Retinal pigment epithelial cell (primary cell): ENCODE measurements at regions not wholly inside any gene's neighbourhood (a gene's known extent, or its start where the extent isn't known, plus 50 kb on each side); places are given as distances from the start of the nearest gene placed in this dataset.

Experiments used
- DNase-seq: peaks from one replicate; pipeline ENCODE4 v3.0.0-alpha.2; 2010; ENCODE audit warnings: low read depth
- H3K4me3 ChIP-seq: 2 replicates; pipeline ENCODE4 v1.5.1; 2011; ENCODE audit warnings: mild to moderate bottlenecking, low read length, control low read depth, moderate library complexity
- TF ChIP-seq, protein P1 (sequence below): conservative IDR thresholded peaks from 2 replicates; pipeline ENCODE4 v1.5.1; 2011; ENCODE audit warnings: low read depth, low read length, control low read depth, inconsistent platforms

DNA sequence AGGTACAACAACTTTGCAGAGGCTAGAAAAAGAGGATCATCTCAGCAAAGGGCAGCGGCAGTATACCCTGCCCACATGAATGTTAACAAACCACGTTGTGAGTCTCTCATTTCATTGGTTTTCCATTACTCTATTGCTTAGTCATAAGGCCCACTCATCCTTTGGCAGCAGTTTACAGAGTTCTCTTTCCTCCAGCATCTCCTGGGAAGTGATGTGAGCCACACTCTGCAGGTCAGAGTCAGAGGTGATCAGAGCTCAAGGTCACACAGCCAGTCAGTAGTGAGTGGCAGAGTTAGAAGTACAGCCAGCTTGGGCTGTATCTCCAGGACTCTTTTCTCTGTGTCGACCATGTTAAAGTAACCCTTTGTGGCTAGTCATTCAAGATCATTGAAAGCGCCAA, 599.6 kb upstream of the GRAMD2B start:
- no peak for DNase-seq
- TF ChIP-seq, protein P1, sequence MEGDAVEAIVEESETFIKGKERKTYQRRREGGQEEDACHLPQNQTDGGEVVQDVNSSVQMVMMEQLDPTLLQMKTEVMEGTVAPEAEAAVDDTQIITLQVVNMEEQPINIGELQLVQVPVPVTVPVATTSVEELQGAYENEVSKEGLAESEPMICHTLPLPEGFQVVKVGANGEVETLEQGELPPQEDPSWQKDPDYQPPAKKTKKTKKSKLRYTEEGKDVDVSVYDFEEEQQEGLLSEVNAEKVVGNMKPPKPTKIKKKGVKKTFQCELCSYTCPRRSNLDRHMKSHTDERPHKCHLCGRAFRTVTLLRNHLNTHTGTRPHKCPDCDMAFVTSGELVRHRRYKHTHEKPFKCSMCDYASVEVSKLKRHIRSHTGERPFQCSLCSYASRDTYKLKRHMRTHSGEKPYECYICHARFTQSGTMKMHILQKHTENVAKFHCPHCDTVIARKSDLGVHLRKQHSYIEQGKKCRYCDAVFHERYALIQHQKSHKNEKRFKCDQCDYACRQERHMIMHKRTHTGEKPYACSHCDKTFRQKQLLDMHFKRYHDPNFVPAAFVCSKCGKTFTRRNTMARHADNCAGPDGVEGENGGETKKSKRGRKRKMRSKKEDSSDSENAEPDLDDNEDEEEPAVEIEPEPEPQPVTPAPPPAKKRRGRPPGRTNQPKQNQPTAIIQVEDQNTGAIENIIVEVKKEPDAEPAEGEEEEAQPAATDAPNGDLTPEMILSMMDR, result no peak
- no peak overlapping the region for H3K4me3 ChIP-seq

DNA sequence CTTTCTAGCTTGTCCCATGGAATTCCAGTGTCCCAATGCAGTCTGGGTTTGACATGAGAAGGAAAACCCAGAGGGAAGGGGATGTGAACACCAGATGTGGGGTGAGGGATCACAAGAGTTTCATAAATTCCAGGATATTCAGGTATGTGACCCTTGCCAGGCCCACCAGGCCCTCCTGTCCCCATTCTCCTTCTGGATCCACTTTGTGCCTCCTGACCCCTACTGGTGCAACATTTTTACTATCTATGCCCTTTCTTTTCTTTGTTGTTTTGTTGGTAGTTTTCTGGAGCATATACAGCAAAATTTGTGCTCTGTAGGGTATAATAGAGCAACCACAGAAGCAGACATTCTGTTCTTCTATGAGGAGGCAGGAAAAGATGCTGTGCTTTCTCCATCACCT, 597.0 kb upstream of the GRAMD2B start:
- H3K4me3 ChIP-seq, result no peak overlapping the region
- TF ChIP-seq, protein P1, result no peak
- no peak for DNase-seq

DNA sequence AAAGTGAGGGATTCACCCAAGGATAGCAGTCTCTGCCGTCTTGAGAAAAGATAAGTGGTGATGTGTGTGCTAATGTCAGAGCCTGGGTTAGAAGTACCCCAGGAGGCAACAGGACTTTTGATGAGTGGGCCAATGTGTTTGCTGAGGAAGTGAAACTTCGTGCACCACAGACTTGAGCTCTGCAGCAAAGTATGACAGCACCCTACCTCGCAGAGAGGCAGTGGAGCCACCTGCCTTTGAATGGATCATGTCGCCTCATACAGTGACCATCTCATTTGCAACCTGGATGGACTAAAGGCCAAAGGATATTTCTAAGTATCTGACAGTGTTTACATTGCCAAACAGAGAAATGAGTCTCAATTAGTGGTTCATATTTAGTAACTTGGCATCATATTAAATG, 593.9 kb upstream of the GRAMD2B start:
- TF ChIP-seq, protein P1, result no peak
- no peak overlapping the region for H3K4me3 ChIP-seq
- DNase-seq, result no peak

DNA sequence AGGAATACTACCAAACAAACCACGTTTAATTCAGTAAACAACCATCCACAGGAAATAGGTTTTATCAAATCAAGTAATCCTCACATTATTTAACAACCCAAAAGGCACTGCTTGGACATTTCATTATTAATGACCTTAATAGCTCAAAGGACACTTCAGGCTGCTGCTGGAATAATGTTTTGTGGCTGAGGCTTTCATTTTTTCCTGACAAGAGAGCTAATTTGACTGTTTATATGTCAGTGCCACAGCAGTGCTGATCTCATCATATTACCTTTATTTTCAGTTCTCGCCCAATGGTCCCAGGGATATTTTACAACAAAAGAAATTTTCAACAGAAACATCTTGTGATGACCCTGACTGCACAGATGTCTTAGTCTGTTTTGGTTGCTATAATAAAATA, 589.8 kb upstream of the GRAMD2B start:
- TF ChIP-seq, protein P1, result no peak
- no peak overlapping the region for H3K4me3 ChIP-seq
- no peak for DNase-seq

DNA sequence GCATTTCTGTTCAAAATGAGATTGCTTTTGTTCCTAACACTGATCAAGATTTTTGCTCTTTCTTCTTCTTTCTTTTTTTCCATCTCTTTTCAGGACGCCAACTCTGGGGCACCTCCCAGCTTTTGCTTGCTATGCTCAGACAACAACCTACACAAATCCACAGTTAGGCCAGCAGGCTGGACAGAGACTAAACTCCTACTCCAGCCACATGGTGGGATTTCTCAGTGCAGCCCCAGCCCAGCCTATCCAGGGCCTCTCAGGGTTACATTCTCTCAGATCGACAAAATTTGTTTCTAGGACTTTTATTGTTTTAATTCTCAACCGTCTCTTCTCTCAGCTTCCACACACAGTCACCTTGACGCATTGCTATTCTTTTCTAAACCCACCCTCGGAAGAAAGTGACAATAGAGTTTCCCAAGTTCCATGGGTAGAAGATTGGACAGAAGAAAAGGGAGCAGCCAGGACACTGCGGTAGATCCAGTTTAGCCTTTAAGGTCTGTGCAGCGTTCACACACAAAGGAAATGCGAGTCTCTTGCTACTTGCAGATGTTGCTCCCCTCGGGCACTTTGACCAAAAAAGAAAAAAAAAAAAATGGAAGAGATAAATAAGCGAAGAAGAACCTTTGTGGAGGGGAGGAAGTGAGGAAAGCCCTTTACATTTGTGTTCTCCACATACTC, 588.6 kb upstream of the GRAMD2B start:
- DNase-seq, result no peak
- H3K4me3 ChIP-seq, result no peak overlapping the region
- TF ChIP-seq, protein P1, result no peak

DNA sequence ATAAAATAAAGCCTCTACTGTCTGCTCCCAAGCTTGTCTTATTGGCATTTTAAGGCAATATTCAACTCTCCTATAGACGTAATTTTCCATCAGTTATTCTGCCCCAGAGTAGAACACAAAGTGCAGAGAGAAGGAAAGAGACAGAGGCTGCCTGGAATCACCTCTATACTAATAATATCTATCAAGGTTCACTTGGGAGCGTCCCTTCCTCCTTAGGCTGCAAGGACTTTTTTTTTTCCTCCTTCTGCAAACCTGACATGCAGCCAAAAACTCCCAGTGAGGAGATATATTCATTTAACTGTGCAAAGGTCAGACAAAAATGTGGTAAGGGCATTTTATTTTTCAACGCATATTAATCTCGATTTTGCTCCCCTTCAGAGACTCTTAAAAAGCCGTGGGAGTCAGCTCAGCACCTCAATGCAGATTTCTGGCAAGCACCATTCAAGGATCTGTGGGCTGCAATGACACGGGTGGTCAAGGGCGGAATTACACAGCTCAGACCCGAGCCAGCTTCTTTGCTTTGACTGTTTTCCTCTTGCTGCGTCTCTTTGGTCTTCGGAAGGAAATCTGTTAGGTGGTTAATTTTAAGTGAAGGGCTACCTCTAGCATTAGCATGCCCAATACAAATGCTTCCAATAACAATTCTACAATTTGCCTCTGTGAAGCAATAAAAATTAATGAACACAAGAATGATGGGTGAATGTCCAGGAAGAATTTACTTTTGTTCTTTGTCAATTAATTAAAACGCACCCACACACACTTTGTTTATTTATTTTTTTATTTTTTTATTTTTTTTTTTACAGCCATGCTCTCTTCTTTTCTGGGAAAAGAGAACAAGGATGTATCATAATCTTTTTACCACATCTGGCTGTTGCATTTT, 587.7 kb upstream of the GRAMD2B start:
- TF ChIP-seq, protein P1, result peak; percentile 82
- no peak overlapping the region for H3K4me3 ChIP-seq
- no peak for DNase-seq
